RKO (cell line): ENCODE measurements at regions not wholly inside any gene's neighbourhood (a gene's known extent, or its start where the extent isn't known, plus 50 kb on each side); places are given as distances from the start of the nearest gene placed in this dataset.

Experiments
- DNase-seq: peaks from one replicate; pipeline ENCODE4 v3.0.0-alpha.2; 2016; ENCODE audit warnings: low spot score

DNA sequence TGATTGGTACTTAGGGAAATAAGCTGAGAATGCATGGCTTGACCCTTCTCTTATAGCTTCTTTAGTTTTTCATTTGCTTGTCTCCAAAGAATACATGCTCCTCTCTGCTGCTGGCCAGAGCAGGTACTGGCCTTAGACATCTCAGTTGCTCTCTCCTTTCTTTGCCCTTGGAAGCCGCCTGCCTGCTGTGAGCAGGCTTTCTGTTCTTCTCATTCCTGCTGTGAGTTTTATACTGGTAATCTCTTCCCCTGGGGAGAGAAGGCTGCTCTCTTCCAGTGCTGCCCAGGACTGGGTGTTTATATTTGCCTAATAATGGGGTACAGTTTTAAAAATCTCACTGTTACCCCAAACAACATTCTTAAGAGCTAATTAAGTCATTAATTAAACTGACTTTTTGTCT, 323.5 kb upstream of the LRRC7 start:
- no peak for DNase-seq

DNA sequence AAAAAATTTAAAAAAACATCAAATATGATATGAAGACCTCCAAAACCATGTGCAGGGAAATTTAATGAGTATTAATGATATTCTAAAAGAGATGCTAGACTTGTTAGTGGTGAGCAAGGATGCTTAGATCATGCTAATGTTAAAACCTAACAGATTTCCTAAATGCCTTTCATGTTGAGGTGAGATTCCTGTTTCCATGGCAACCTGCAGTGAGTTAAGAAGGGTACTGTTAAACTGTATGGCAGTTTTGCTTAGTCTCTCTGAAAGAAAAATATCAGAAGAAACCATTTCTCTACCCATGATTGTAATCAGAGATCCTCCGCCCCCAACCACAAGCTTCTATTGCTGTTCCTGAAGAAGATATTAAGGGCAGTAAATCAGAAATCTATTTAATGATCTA, 321.6 kb upstream of the LRRC7 start:
- DNase-seq = no peak

DNA sequence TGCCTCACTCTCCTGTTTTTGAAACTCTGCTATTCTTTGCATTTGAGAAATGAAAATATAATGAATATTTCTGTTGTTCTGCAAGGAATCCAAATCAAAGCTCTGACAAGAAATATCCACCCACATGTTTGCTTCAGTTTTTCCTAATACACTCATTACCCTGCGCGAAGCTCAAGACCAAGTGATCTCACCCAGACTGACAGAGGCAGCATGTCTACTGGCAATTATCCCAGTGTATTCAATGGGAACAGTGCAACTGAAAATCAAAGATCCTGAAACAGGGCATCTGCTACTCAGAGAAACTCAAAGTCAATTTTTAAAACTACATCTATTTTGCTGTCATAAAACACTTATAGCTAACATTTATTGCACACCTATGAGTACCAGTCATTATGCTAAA, 321.0 kb upstream of the LRRC7 start:
- DNase-seq = no peak

DNA sequence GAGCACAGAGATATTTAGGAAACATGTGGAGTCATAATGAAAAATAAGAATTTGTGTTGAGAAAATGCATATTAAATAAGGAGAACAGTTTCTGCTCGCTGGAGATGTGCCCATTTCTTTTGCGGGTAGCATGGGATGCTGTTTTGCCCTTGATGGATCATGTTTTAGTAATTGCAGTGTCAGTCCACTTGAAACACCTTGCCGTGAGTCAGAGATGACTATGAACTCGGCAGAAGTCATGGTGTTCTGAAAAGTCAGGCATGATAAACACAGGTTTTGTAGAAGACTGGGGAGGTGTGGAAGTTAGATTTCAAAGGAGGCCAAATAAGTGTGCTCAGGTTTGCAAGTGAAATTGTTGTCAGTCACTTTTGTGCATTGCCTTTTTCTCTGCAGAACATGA, 315.0 kb upstream of the LRRC7 start:
- DNase-seq = peak; percentile 56

DNA sequence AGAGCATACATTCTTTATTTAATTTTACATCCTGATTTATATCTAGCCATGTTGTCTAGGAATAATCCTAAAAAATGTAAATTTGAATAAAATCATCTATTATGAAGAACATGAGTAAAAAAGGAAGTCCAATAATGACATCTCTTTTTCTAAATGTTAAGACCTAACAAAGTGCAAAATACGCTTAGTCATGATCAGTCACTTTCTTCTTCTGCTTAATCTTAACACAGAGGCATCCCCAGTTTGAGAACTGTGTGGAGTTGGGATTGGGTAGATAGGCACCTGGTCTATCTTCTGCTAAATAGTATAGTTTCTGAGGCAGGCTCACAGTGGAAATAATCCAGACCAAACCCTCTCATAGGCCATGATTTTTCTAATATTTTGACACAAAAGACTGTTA, 311.7 kb upstream of the LRRC7 start:
- no peak for DNase-seq

DNA sequence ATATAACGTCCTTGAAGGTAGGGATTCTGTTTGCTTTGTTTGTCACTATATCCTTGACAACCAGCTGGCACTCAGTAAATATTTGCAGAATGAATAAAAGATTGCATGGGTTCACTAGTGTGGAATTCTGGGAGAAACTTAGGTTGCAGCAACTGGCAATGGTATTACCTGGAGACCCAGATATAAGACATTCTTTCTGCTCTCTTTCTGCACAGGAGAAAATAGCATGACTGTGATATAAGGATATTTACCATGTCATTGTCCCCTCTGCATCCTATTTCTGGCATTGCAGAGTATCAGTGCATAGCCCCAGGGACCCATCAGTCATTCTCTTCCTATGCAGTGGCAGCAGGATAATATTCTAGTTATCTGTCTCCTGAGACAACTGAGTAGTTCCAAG, 308.9 kb upstream of the LRRC7 start:
- no peak for DNase-seq

DNA sequence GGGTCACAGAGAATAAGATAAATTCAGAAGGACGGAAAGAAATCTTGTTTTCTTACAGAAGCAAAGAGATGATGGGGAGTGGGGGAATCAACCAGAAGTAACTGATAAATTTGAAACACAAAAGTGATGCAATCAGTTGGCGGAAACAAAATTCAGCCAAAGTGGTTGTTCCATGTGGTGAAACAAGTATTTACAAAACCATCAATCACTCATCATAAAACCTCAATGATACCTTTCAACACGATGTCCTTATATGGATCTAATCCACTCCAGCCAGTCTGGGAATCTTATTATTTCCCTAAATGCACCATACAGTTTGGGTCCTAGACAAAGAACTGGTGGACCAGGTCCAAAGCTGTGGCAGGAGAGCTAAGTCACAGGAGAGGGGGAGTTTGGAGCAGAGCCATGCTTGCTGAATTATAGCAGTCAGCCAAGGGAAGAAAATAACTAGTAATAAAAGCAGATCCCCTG, 303.8 kb upstream of the LRRC7 start:
- DNase-seq = no peak

DNA sequence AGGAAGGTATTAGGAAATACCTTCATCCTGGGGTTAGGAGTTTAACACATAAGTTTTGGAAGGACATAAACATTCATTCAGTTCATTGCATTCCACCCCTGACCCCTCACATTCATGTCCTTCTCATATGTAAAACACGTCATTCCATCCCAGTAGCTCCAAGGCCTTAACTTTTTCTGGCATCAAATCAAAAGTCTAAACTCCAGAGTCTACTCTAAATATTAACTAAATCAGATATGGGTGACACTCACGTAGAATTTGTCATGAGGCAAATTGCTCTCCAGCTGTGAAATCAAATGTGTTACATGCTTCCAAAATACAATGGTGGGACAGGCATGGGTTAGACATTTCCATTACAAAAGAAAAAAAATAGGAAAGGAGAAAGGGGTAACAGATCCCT, 298.2 kb upstream of the LRRC7 start:
- DNase-seq = no peak

DNA sequence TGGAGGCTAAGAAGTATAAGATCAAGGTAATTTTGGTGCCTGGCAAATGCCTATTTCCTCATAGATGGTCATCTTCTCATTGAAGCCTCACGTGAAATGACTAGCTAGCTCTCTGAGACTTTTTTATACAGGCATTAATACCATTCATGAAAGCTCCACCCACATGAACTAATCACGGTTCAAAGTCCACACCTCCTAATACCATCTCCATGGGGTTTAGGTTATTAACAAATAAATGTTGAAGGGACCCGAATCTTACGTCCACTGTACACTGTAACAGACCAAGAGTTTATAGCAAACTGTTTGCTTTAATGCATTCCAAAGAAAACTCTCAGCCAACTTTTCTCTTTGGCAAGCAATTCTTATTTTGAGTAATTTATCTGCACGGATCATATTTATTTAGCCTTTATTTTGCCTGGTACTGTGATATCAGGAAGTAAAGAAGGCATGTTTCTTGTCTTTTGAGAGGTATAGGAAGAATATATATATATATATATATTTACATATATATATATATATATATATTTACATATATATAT, 296.1 kb upstream of the LRRC7 start:
- no peak for DNase-seq

DNA sequence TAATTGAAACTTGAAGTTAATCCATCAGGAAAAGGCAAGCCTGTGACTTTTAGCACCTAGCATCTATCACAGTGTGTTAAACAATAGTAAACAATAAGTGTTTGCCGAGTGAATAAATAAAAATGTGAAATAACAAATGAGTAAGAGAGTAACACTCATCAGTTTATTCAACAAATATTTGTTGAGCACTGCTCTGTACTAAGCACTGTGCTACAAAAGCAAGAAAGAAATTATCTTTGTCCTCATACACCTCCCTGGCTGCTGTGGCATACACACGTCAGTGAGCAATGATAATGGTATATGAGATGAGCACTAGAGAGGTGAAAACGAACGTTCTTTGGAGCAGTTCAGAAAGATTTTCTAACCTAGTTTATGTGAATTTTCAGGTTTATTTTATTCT, 295.0 kb upstream of the LRRC7 start:
- no peak for DNase-seq

DNA sequence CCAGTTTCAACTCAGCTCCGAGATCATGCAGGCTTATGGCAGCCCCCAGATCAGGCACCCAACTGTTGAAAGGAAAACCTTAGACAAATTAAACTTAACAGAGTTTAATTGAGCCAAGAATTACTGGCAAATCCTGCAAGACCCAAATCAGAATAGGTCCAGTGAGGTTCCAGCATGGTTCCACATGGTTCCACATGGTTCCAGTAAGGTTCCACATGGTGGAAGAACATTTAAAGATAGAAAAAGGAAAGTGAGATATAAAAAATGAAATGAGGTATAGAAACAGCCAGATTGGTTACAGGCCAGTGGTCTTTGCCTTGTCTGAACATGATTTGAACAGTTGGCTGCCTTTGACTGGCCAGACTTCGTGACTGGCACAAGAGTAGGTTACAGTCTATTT, 288.8 kb upstream of the LRRC7 start:
- DNase-seq = no peak

DNA sequence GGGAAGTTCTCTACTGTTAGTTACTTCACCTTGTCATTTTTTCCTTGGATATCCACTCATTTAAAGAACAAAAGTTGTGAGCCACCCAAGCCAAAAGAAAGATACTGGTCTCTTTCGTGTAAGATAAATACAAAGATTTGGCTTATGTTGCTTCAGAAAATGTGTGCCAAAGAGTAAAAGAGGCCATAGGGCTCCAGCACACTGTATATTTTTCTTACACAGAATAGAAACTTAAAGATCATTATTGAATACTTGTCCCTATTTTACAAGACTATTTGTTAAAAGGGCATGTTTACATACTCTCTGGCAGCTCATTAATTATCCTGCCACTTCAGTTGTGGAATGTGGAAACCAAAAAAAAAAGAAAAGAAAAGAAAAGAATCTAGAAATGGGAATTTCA, 284.2 kb upstream of the LRRC7 start:
- no peak for DNase-seq

DNA sequence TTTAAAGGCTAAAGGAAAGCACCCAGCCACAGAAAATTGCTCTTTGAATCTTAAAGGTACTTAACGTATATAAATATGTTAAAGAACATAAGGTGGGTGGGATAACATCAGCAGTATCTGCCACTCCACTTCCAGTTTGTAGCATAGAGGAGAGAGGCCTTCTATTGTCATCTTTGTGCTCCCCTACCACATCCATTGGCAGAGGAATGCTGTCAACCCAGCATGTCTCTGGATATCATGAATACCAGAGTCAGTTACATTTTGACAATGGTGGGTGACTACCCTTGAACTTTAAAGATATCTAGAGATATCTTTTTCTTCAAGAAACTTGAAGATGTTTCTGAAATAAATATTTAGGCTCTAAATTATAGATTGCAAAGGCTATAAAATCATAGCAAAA, 283.2 kb upstream of the LRRC7 start:
- DNase-seq = no peak

DNA sequence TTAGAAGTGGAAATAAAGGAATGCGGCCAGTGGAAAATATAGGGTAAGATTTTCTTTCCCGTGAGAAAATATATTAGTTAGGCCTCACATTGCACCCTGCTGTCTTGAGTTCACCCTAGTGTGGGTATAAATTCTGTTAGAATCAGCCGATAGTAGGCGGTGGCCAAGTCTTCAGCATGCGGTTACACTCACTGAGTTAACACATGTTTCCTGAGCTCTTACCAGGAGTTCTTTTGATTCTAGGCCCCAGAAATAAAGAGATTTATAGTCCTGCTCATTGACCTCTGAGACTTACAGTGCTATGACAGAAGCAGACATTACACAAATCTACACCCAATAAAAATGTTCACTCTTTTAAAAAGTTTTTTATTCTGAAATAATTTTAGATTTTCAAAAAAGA, 279.3 kb upstream of the LRRC7 start:
- no peak for DNase-seq

DNA sequence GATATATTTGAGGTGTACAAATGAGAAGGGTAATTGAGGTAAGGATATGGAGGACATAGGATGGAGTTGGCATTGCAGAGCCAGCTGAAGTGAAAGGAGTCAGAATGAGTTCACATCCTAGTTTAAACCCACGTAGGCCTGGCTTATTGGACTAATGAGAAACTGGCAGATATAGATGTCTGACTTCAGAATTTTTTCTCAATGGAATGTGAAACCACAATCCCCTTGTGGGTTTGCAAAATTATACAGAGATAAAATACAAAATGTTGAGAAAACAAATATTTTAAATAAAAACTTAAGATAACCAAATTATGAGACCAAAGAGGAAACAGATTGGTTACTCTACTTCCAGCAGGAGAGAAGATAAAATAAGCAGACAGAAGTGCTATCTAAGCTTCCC, 277.4 kb upstream of the LRRC7 start:
- no peak for DNase-seq

DNA sequence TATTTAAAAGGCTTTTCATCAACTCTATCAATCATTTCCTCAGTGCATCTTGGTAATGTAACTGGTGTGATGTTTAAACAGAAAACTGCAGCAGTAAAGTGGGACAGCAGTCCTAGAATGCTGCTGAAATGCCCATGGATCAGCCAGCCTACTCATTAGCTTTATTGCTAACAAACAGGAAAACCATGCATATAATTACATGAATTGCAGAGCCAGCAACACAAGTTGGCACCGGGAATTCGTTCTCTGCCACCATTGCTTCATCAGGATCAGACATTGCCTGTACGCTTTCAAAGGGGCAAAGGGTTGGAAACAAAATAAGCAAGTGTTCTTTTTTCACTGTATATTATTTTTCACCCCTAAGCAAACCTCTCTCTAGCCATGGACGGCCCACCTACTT, 276.2 kb upstream of the LRRC7 start:
- DNase-seq = no peak

DNA sequence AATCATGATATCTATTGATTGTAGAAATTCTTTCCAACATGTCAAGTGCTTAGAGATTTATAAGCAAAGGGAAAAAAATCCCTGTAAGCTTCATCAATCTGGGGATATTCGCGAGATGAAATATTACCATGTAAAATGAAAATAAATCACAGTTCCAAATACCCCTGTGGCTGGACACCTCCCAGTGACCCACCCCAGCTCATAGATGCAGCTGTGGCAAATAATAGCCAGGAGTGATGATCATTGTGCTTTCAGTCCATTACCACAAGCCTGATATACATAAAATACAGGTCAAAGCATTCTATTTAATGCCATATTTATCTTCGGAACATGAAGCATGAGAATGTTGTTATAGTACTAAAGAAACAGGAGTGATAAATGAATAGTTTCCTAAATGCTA, 274.9 kb upstream of the LRRC7 start:
- DNase-seq = no peak

DNA sequence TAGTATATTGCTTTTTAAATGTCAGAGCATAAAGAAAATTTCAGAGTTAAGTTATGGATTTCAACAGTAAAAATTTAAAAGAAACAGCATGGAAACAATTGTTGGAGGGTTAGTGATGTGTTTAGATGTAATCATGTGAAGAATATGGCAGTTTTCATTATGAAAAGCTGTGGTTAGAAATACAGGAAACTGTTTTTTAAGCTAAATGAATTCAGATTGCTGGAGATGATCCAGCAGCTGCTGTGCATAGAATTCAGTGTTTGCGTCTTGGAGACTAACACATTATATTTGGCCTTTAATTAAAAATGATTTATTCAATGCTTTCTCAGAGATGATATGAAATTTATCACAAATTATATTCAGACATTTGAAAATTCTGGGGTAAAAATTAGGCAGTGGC, 273.6 kb upstream of the LRRC7 start:
- no peak for DNase-seq

DNA sequence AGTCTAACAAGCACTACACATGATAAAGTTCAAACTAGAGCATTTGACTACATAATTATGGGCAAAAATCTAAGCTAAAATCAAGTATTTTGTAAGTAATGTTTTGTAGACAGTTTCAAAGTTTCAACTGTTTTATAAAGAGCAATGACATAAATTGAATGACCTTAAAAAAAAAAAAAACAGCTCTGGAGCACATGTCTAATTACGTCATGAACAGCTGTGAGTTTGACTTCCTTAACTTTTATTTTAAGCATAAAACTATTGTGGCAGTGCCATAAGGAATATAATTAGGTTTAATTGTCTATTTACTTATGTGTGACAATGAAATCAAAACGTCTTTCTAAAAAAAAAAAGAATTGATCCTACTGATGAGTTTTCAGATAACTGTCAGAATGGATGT, 272.5 kb upstream of the LRRC7 start:
- no peak for DNase-seq

DNA sequence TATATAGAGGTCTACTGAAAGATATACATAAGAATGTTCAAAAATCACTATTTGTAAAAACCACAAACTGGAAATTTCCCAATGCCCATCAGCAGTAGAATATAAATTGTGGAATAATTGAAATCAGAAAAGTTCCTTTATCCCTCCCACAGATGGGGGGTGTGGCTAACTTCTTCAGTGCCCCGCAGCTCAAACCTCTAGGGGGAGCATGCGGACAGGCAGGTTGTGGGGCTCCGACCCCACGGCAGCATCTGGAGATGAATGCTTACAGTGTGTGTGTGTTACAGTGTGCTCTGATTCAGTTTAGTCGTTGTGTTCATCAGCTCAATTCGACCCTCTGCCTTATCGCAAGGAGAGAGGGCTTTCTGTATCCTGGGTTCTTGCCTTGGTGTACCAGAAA, 262.1 kb upstream of the LRRC7 start:
- DNase-seq = peak; percentile 6

DNA sequence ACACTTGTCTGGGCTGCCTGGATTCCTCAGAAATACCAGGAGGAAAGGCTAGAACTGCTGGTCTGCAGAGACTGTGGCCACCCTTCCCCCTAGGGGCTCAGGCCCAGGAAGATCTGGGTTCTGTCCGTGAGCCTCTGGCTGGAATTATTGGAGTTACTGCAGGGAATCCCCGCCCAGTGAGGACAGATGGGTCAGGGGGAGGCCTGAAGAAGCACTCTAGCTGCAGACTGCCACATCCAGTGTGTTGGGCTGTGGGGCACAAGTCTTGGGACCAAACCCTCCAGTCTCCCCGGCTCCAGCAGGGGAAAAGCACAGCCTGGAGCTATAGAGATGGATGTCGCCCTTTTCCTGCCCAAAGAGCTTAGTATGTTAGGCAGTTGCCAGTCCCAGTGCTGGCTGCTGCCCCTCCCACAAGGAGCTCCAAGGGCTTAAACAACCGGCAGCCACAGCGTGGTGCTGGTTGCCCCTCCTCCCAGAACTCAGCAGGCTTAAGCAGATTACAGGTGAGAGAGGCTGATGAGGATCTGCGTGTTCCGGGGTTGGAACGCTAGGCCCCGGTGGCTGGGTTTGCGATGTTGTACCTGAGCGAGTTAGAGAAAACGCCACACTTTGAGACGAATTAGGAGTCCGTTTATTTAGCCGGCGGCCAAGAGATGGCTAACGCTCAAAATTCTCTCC, 255.5 kb upstream of the LRRC7 start:
- DNase-seq = no peak

DNA sequence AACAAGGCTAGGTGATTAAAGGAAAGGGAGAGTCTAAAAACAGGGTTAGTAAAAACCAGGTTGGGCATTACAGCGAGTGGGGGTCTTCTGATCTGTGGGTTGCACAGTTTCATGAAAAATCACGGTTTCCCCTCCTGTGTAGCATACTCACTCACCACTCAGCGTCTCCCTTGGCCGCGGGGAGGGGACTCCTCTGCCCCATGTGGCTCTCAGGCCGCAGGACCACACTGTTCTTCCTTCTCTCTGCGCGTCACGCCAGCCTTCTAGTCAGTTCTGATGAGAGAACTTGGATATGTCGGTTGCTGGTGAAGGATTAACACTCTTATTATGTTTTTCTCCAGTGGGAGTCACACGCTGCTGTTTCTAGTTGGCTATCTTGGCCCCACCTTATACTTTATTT, 254.6 kb upstream of the LRRC7 start:
- no peak for DNase-seq

DNA sequence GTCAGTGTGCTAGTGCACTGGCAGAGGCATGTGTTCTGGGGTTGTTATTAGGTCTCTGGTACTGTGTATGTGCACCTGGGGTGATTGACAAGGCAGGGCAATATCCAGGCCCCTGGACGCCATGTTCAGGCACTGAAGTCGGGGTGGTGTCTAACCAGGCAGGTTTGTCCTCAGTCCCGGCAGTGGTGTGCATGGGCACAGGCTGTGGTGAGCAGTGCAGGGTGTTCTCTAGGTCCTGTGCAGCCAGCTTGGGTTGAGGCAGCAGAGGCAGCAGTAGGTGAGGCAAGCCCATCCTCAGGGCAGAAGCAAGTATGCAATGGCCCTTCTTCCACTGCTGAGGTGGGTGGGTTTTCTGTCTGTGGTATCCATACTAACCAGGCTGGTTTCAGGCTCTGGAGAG, 252.3 kb upstream of the LRRC7 start:
- DNase-seq = no peak

DNA sequence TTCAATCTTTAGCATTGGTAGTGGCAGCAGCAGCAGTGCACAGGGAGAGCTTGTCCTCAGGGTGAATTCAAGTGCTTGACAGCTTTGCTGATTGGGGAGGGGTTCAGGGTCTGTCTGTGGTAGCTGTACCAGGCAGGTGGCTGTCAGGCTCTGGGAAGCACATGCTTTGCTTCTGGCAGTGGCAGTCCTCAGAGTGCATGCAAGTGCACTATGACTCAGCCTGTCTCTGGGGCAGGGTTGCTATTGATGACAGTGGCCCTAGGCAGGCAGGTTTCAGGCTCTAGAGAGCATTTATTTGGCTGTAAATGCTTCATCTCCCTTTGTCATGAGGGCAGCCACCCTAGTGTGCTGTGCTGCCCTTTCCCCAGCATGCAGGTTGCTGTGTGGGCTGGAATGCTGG, 251.9 kb upstream of the LRRC7 start:
- no peak for DNase-seq

DNA sequence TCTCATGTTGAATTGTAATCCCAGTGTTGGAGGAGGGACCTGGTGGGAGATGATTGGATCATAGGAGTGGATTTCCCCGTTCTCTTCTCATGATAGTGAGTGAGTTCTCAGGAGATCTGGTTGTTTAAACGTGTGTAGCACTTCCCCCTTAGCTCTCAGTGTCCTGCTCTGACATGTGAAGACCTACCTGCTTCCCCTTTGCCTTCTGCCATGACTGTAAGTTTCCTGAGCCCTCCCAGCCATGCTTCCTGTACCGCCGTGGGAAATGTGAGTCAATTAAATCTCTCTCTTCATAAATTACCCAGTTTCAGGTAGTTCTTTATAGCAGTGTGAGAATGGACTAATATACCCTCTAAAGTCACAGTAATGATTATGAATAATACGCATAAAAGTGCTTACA, 248.4 kb upstream of the LRRC7 start:
- no peak for DNase-seq
